Posterior cingulate gyrus (tissue), 11 donors: ENCODE measurements at regions not wholly inside any gene's neighbourhood (a gene's known extent, or its start where the extent isn't known, plus 50 kb on each side); places are given as distances from the start of the nearest gene placed in this dataset.
"Not testable (repeated sequence)": the region's sequence is repeated elsewhere in the genome, so short reads cannot be mapped to it uniquely, and the experiment has no call there.

Experiments used
- DNase-seq, 10 donors: peaks; one replicate each; pipeline versions ENCODE4 v3.0.0 to v3.0.0-alpha.2; 2020 to 2021; ENCODE audit warnings: mixed read lengths in 3 of 10
- intact Hi-C: fragments of 100-400 bp; cut with DNase I; formaldehyde crosslinking; loops from one replicate; pipeline ENCODE4 v1.15.1; 2023

DNA sequence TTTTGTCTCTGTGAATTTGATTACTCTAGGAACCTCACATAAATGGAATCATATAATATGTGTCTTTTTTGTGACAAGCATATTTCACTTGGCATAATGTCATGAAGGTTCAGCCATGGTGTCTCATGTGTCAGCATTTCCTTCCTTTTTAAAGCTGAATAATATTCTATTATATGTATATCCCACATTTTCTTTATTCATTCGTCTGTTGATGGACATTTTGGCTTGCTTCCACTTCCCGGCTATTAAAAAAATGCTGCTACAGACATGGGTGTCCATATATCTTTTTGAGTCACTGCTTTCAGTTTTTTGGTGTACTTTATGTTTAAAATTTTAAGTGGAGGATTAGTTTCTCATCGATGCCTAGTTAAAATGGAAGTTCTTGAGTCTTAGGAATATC, 59.8 kb upstream of the C5orf63 start:
- DNase-seq = no peak
- intact Hi-C loops = no loop called here

DNA sequence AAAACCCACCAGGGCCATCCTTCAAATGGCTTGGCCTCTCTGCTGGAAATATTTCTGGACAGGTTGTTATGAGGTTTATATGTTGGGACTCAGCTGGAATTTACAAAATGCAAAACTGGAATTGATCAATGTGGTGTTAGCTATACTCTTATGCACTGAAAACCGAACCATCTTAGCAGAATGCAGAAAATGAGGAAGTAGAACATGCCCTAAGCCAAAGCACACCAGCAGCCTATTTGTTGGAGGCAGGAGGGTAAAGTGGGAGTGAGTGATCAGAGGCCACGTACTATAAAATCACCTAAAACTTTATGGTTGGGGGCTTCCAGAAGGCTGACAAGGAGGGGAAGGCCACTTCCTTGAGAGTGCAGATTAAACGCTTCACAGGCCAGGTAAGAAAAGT, 63.6 kb upstream of the C5orf63 start:
- DNase-seq = no peak
- intact Hi-C loops = no loop called here

DNA sequence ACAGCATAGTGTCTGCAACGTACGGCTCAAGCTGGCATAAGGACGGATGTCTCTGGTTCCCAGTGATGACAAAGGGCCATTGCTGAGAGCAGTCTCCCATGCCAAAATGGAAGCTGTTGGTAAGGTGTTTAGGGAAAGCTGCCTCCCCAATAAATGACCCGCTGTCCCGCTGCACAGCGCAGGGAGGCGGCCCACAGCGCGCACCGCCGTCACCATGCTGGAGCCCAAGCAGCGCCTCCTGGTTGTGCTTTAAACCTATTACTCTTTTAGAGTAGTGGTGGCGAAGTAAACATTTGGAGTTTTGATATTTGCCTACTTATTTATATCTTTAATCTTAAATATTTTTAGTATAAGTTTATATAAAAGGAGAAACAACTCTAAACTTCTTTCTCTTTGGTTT, 70.4 kb upstream of the C5orf63 start:
- intact Hi-C loops = no loop called here

DNA sequence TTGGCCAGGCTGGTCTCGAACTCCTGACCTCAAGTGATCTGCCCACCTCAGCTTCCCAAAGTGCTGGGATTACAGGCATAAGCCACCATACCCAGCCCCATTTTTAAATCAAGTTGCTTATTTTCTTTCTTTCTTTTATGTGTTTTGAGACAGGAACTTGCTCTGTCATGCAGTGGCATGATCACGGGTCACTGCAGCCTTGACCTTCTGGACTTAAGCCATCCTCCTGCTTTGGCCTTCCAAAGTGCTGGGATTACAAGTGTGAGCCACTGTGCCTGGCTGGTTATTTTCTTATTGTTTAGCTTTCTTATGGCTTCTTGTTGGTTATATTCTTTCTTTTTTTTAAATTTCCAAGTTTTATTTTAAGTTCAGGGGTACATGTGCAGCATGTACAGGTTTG, 79.7 kb upstream of the C5orf63 start:
- no peak for DNase-seq
- intact Hi-C loops = no loop called here

More for the DNA sequence above, 70.4 kb upstream of the C5orf63 start:
- no peak for DNase-seq

DNA sequence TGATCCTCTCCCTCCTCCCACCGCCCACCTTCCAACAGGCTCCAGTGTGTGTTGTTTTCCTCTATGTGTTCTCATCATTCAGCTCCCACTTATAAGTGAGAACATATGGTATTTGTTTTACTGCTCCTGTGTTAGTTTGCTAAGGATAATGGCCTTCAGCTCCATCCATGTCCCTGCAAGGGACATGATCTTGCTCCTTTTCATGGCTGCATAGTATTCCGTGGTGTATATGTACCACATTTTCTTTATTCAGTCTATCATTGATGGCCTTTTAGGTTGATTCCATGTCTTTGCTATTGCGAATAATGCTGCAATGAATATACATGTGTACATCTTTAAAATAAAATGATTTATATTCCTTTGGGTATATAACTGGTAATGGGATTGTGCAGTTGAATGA, 80.2 kb upstream of the C5orf63 start:
- intact Hi-C loops = no loop called here
- DNase-seq = no peak

DNA sequence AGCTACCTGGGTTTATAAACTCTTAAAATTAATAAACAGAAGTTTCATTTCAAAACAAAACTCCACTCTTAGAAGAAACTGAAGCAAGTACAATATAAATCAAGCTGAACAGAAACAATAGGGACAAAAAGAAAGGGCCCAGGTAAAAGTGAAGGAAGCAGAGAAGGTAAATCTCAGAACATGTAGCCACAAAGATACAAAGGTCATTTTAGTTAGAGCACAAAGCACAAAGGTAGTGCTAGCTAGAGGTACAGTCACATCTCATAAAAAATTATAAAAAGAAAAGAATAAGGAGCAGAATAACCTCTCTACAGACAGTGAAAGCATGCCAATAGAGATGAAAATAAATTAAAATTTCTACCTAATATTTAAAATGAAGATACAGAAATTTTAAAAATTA, 90.4 kb upstream of the C5orf63 start:
- DNase-seq = no peak
- intact Hi-C loops = no loop called here

DNA sequence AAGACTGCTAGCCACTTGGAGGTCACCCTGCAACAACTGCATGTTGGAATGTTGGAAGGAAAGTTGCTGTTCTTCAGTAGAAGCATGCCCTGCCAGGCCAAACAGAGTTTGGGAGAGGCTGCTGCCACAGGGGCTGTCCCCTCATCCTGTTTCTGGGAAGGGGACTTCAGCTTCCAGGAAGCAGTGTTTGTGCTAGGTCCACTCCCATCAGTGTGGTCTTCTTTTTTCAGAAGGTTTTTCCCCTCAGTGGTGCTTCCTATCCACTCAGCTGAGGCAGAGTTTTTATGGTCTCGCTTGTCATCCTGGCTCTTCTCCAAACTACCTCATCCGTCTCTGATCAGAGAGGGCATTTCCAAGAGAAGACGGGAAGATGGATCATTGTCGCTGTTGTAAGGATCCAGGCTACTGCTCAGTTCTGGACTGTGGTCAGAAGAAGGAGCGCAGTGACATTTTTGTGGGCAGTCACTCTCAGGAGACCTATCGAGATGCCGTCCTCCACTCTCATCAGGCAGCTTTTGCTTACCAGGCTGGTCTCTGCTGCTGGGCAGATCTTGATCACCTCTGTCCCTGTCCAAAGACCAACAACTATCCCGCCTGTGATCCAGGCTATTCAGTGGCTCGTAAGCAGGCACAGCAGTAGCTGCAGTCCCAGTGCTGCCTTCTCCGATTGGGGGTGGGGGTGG, 97.8 kb upstream of the C5orf63 start:
- DNase-seq = no peak
- intact Hi-C loops = no loop called here

DNA sequence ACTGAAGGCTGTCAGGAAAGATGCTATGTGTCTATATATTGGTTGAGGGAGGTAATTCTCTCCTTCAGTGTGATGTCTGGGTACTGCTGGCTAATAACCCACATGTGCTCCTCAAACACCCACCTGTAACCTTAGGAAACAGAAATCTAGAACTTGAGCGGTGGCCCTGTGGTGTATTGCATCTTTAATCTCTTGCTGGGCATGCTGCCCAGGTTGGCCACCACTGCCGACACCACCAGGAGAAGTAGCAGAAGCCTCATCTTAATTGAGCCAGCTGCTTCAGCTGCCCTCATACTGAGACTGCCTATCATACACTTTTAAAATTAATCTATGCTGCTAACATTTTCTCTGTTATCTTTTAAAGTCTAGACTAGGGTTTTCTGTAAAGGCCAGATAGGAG, 103.5 kb upstream of the C5orf63 start:
- intact Hi-C loops = no loop called here
- no peak for DNase-seq

DNA sequence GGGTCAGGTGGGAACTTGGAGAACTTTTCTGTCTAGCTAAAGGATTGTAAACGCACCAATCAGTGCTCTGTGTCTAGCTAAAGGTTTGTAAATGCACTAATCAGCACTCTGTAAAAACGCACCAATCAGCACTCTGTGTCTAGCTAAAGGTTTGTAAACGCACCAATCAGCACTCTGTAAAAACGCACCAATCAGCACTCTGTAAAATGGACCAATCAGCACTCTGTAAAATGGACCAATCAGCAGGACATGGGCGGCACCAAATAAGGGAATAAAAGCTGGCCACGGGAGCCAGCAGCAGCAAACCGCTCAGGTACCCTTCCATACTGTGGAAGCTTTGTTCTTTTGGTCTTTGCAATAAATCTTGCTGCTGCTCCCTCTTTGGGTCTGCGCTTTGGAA, 108.0 kb upstream of the MEGF10 start:
- DNase-seq, intact Hi-C loops: not testable (repeated sequence)

DNA sequence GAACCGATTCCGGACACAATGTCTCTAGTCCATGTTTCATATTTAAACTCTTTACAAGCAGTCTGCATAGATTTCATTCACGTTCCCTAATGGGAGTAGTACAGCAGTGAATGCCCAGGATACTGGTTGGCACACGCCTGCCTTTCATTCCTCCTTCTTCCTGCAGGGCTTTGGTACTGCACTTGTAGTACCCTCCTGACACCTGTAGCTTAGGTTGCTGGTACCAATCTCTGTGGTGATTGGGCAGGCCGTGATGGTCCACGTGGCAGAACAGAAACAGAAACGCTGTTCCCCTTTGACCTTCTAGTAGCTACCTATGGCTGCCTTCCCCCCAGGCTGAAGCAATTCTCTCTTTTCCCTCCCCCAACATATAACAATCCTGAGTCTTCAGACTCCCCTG, 107.3 kb upstream of the MEGF10 start:
- no peak for DNase-seq
- intact Hi-C loops = no loop called here

DNA sequence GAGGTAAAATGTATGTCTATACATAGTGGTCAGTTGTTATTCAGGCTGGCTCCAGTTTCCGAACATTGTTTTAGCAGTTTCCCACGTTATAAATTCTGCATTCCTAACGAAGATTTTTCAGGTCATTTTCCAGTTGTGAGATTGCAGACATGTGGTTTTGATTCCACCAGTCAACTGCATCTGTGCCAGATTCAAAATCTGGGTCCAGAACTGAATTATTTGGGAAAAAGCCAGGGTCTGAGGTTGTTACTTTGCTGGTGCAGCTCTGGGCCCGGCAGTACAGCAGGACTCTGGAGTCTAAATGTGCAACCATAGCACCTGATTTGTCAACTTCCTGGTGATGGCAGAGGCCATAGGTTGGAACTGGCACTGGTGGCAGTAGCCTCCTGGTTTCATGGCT, 105.7 kb upstream of the MEGF10 start:
- DNase-seq = no peak
- intact Hi-C loops = no loop called here

DNA sequence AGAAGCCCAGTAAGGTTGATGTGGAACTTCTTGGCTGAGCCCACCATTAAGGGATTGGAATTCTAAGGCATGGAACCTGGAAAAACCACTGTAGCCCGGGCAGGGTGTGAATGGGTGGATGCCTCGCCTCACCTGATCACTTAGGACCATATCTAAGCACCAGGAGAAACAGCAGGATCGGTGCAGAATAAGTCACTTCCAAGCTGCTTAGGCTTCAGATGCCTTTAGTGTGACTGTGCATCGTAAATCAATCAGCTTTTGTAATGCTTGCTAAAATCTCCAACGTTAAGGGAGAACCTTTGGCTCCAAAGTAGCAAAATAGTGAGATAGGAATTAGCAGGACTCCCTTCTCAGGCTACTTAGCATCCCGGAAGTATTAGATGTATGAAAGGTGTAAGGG, 103.9 kb upstream of the MEGF10 start:
- intact Hi-C loops = no loop called here
- DNase-seq = no peak

DNA sequence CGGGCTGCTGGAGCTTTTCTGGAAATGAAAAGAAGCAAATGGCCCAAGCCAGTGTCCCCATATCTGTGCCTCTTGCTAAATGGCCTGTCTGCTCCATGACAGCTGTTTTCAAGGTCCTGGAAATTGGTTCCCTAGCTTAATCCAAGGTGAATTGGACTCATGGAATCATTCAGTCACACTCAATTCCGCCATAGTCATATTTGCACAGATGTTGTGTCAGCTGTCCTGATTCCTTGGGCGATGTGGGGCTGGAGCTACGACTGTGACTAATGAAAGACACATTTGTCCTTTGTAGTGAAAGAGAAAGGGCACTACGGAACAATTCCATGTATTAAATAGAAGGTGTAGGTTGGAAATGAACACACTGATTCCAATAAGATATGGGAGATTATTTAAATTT, 102.9 kb upstream of the MEGF10 start:
- intact Hi-C loops = no loop called here
- DNase-seq = no peak

DNA sequence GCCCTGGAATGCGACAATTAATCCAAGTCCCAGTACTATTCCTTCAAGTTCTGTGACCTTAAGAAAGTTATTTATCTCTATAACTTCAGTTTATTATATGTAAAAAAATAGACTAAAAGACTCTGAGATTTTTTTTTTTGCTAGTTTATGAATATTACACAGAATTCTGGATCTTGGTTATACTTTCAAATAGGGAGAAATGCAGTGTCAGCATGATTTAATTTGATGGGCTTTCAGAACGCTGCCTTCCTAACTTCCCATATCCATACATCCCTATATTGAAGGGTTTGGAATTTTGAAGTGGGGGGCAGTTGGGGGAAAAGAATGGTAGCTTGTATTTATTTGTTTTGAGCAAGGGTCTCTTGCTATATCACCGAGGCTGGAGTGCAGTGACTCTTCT, 98.4 kb upstream of the MEGF10 start:
- no peak for DNase-seq

DNA sequence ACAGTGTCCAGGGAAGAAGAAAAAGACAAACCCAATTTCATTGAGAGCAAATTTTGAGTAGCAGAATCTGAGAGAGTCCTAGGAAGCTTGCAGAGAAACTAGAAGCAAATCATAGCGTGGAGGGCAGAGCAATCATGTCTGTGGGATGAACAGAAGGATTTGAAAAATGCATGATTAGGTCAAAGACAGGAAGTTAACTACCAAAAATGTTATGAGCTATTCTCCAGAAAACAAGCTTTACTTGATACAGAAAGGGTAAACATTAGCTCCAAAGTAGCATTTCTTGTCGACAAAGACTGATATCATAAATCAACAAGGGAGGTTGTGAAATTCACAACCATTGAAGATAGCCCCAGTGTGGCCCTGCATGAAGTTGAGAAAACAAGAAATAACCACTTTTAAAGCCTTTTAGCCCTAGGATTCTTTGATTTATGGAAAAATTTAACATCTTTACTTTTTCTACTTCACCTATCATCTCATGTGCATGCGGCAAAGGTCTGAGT, 97.7 kb upstream of the MEGF10 start:
- no peak for DNase-seq
- intact Hi-C loops = no loop called here

More for the DNA sequence above, 98.4 kb upstream of the MEGF10 start:
- intact Hi-C loops = no loop called here

DNA sequence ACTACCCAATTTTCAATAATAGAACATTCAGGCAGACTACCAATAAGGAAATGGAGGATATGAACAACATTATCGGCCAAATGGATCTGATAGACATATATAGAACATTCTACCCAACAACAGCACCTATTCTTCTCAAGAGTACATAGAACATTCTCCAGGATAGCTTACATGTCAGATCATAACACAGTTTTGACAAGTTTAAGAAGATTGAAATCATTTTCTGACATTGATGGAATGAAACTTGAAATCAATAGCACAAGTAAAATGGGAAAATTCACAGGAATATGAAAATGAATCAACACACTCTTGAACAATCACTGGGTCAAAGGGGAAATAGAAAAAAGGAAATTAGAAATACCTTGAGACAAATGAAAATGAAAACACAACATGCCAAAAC, 94.6 kb upstream of the MEGF10 start:
- intact Hi-C loops = no loop called here
- no peak for DNase-seq

DNA sequence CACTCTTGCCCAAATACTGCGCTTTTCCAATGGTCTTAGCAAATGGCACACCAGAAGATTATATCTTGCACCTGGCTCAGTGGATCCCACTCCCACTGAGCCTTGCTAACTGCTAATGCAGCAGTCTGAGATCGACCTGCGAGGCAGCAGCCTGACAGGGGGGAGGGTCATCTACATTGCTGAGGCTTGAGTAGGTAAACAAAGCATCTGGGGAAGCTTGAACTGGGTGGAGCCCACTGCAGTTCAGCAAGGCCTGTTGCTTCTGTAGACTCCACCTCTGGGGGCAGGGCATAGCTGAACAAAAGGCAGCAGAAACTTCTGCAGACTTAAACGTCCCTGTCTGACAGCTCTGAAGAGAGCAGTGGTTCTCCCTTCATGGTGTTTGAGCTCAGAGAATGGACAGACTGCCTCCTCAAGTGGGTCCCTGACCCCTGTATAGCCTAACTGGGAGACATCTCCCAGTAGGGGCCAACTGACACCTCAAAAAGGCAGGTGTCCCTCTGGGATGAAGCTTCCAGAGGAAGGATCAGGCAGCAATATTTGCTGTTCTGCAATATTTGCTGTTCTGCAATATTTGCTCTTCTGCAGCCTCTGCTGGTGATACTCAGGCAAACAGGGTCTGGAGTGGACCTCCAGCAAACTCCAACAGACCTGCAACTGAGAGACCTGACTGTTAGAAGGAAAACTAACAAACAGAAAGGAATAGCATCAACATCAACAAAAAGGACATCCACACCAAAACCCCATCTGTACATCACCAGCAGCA, 93.0 kb upstream of the MEGF10 start:
- DNase-seq, intact Hi-C loops: not testable (repeated sequence)

DNA sequence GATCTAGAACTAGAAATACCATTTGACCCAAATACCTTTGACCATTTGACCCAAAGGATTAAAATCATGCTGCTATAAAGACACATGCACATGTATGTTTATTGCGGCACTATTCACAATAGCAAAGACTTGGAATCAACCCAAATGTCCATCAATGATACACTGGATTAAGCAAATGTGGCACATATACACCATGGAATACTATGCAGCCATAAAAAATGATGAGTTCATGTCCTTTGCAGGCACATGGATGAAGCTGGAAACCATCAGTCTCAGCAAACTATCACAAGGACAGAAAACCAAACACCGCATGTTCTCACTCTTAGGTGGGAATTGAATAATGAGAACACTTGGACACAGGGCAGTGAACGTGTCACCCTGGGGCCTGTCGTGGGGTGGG, 87.9 kb upstream of the MEGF10 start:
- intact Hi-C loops, DNase-seq: not testable (repeated sequence)

DNA sequence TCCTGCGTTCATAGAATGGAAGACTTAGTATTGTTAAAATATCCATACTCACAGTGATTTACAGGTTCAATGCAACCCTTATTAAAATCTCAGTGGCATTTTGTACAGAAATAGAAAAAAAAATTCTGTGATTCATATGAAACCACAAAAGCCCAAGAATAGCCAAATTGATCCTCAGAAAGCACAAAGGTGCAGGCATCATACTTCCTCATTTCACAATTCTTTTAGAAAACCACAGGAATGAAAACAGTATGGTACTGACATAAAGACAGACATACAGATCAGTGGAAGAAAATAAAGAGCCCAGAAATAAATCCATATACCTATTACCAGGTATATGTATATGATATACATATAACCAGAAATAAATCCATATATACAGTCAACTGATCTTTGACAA, 86.8 kb upstream of the MEGF10 start:
- intact Hi-C loops = no loop called here
- no peak for DNase-seq

DNA sequence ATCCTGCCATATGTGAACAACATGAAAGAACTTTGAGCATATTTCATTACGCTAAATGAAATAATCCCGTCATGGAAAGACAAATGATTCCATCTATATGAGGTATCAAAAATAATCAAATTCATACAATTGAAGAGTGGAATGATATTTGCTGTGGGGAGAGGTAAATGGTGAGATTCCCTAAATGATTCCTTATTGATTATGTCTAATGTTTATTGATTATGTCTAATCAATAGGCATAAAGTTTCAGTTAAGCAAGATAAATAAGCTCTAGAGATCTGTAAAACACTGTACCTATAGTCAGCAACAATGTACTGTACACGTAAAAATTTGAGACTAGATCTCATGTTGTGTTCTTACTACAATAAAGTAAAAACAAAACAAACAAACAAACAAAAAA, 85.4 kb upstream of the MEGF10 start:
- intact Hi-C loops = no loop called here
- DNase-seq = no peak

DNA sequence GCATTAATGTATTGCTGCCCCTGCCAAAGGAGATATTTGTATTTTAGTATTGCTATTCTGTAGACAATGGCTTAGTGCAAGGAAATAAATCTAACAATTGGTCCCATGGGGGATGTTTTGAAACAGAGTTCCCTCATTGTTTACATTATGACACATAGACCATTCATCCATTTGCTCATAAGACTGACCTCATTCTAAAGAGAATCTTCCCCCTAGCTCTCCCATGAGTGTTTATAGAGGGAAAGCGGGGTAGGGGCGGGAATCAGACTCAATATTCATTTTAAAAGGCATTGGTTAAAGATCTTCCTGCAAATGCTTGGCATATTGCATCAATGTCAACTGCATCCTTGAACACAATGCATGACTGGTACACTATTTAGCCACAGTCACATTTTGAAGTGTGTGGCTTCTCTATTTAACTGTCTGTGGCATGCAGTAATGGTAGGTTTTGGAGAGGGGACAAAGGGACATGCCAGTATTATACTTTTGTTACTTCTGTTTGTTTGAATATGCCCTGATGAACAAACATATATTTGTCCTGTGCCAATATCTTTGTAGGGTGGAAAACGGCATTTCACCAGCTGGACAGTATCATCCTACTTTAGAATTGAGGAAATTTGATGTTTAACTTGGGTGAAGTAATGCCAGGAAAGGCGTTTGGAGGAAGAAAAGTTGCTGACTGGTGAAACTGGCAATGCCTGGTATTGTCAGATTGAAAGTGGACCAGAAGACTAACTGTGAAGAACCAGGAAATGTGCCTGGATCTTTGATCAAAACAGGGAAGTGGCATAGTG, 84.1 kb upstream of the MEGF10 start:
- DNase-seq = no peak
- intact Hi-C loops = no loop called here
